ENCODE measurements at regions not wholly inside any gene's neighbourhood (a gene's known extent, or its start where the extent isn't known, plus 50 kb on each side); places are given as distances from the start of the nearest gene placed in this dataset.

DNA sequence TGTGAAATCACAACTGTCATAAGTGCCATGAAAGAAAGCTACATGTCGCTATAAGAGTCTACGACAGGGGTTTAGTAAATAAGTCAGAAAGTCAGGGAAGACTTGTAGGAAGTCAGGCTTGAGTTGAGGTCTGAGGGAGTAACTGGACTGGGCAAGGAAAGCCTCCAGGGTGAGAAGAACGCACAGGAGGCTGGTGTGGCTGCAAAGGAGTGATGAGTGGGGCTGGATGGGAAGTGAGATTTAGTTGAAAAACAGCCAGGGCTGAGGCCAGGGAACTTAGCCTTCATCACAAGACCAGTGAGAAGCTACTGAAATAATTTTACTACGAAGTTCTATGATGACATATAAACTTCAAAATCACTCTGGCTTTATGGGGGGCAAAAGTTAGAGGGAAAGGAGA is 763.7 kb upstream of the PHF14 start:
- DNase-seq: no peak

DNA sequence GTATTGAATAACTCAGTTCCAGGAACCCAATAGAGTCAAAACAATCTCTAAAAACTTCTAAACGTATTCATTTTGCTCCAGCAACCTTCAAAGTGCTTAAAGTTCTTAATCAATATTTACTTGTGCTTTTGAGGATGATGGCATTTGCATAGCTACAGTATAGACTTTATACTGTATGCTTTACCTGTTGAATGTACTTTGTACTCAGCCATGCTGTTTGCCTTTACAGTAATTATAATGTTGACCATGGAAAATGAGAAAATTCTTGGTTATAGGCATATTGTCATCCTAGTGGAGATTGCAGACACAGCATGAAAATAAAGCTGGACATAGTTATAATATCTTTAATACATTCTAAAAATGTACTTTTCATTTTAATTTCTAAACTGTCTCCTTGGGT is 762.7 kb upstream of the PHF14 start:
- DNase-seq: no peak

DNA sequence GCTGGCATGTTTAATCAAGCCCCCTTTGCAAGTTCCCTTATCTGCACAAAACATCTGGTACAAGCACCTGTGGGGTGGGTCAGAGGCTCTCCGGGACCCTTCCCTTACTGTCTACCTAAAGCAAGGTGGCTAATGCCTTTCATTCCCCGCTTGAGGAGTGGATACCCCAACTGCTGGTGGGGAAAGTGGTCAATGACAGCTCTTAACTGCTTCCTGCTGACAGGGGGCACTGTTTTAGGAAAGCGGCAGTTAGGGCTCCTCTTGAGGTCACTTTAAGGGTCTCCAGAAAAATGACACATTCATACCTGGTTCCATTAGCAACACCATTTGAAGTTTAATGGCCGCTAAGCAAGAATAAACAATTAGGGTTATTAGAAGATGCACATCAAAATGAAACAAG is 761.8 kb upstream of the PHF14 start:
- DNase-seq: no peak

DNA sequence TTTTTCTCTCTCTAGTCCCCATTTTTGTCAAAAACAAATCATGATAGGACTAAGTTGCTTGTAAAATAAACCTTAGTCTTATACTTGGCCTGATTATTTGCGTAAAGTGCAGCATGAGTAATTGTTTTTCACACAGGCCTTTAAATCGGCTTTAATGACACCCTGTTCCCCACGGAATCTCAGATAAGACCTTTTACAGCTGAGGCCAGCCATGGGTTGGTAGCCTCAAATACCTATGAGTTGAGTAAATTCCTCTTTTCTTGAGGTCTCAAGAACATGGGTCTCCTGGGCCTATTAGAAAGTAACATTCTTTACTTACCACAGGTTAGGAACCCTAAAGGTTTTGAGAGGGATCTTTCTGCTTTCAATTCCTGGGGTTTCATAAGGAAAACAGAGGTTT is 761.0 kb upstream of the PHF14 start:
- no peak for DNase-seq

DNA sequence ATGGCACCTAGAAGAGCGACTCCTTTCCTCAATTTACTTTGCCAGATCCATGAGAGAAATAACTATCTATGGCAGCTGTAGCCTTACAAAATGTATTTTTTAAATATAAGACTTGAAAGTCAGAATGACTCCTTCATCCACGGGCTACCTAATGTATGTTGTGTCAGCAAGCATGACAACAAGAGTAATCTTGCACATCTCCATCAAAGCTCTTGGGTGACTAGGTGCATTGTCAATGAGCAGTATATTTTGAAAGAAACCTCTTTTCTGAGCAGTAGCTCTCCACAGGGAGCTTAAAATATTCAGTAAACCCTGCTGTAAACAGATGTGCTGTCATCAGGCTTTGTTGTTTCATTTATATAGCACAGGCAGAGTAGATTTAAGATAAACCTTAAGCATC is 757.2 kb upstream of the PHF14 start:
- no peak for DNase-seq

DNA sequence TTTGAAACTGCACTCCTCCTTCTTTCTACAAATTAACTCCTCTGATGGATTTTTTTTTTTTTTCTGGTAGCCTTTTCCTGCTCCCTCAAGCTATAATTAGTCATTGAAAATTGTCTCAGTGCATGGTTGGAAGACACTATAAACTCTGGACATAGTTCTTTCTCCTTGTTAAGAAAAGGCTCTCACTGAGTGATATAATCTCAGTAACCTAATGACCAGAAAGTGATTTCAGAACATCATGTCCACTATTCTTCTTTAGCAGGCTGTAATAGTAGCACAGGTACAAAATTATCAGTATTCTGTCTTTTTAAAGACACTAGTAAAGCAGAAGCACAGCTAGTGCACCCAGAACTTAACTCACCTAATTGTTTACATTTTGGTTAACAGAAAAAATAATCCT is 752.6 kb upstream of the PHF14 start:
- no peak for DNase-seq

DNA sequence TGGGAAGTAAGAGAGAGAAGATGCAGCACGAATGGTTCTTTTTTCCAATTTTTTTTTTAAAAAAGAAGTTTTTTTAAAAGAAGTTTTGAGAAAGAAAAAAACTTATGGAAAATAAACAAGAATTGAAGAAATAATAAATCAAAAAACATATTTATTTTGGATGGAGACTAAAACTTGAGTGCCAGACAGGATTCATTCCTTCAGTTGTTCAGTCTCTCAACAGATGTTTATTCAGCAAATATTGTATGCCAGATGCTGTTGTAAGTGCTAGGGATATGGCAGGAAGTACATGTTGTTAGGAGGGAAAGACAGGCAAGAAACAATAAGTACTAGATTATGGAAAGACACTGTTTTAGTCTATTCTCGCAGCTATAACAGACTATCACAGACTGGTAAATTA is 750.7 kb upstream of the PHF14 start:
- no peak for DNase-seq

DNA sequence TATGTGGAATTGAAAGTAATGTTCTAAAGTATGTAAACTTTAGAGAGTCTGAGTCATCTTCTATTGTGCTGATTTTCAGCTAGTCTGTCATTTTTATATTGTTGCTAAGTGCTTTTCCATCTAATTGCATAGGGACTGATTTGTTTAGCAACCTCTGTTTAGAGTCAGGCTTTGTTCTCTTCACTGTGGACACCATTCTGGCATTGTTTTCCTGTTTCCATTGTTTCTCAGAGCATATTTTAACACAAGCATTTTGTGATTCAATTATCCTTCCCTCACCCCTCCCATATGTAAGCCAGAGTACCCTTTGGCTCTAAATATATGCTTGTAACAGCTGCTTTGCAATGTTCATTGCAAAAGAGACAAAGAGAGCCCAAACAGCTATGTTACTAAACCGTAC is 748.4 kb upstream of the PHF14 start:
- DNase-seq: peak; percentile 23

DNA sequence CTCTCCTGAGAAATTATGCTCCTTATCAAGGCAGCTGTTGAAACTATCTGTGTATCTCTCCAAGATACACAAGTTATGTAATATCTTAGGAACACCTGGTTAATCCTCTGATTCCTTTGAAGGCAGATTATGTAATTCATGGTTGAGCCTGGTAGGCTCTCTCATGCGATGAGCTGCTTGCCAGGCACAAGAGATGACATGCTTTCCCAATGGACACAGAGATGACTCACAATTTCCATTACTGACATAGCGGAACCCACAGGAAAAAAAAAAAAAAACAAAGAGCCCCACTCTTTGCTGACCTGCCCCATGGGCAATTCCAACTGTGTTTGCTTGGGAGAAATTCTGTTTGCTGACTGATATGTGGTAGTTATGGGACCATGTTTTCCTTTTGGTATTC is 736.4 kb upstream of the PHF14 start:
- DNase-seq: no peak

DNA sequence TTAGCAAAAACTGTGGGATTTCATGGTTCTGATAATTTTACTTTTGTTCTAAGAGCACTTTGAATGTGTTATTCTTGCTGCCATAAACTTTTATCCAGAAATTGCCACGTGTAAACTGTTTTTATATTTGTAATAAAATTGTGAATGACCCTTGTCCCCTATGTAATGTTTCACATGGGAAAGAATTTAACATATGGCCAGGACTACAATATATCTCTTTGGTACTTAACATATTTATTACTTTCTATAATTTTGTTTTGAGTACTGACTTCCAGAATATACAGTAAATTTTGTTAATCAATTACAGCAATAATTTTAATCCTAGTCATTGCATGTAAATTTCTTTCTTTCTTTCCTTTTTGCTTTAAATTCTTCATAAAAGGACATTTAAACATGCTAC is 735.0 kb upstream of the PHF14 start:
- no peak for DNase-seq

DNA sequence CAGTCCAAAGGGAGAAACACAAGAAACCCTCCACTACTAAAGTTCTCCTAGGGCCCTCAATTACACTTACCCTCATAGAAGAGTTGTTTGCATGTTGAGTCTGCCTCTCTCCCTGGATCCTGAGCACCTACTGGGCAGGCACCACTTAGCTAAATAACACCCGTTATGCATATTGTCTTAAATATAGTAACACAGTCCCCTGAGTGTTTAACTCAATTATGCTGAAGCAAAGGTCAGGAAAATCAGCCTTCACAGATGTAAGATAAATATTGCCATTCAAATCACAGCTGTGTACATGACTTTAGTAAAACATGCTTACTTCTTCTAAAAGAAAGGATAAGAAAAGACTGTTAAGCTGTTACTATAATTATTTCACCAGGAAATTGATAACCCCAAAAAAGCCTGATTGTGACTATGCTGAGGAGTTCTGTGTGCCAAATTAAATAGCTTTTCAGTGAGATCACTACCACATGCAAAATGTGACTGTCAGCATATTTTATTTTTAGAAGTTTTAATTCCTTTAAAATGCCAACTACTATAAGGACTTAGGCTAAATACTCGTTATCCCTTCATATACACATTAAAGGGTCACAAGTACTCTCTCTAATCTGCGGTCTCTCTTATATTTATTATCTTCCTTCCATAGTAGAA is 733.9 kb upstream of the PHF14 start:
- peak; percentile 28 for DNase-seq

DNA sequence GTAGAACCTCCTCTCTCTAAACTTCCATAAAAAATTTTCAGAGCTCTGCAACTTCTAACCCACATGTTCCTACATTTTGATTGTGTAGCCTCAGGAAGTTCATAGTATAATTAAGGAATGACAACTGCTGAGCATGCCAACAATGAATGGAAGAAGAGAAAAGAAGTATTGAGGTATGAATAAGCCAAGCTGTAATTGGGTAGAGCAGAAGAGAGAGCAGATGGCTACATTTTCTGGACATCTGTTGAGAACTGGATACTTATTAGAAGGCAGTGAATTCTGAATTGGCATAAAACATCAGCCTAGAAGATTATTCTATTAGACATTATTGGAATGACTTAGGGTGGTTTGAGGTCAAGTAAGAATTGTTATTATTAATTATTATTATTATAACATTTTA is 728.3 kb upstream of the PHF14 start:
- DNase-seq: no peak

DNA sequence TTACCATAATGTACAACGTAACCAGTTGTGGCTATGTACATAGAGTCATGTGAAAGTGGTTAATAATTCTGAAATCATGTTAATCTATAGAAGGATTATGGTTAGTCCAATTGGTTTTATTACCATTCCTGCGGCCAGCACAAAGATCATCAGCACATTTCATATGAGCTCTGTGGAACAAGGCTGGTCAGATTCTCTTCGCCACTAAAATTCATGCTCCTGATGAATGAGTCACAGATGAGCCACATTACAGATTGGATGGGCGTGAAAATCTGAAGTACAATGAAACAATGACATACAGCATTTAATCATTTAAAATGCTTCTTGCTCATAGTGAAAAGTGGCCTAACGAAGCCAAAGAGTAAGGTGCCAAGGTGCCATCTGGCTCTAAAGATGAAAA is 716.2 kb upstream of the PHF14 start:
- no peak for DNase-seq

DNA sequence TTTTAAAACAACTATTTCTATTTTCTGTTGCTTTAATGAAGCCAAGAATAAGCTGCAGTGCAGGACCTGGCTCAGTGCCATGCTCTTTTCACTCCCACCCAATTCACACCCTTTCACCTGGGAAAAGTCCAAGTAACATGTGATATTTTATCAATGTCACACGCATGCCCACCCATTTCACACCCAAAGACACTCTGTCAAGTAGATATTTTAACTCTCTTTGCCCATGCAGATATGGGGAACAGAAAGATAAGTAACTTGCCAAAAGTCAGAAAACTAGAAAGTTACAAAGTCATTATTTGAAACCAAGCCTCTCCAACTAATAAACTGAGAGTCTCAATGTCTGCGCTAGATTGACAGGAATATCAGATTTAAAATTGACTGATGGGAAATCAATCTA is 706.7 kb upstream of the PHF14 start:
- no peak for DNase-seq

DNA sequence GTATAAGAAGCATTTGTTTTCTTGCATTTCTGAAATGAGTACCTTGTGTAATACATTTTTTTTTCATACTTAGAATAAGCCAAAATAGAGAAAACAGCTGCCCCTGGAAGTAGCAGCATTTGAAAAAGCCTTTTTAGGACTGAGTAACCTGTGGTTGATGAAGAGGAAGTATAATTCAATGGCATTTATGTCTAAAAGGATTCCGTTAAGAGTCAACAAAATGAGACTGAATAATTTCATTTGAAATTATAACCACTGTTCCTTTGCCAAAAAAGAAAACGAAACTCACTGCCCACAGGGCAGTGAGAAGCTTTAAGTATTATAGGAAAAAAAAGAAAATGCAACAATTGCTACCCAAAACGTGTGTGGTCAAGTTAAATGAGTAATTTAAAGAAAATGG is 705.6 kb upstream of the PHF14 start:
- DNase-seq: no peak

DNA sequence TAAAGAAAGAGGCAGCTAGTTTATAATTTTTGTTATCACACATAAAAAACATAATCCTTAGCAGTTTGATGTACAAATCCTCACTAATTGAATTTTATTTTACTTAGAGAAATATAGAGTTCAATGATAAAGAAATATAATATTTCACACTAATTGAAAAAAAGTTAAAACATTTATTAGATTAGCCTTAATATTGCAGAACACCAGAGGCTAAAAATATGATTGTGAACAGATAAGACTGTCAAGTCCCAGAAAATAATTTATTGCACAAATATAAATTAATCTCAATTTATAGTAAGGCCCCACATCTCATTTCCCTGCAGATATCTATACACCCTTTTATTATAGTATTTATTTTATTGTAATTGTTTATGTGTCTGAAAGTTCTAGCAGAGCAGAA is 690.8 kb upstream of the PHF14 start:
- DNase-seq: no peak

DNA sequence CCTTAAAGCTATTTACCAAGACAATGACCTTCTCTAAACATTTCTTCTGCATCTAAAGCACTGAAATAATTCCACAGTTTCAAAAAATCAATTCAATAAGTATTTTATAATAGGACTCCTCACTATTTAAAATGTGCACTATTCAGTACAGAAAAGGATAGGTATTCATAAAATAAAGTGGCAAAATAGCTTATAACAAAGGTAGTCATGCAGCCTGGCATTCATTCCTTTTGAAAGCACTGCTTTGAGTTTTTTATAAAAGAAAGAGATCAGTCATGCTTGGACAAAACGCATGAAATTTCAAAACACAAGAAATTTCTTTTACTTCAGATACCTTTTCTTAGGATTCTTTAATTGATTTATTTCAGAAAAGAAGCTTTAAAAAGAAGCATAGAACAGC is 689.7 kb upstream of the PHF14 start:
- no peak for DNase-seq

DNA sequence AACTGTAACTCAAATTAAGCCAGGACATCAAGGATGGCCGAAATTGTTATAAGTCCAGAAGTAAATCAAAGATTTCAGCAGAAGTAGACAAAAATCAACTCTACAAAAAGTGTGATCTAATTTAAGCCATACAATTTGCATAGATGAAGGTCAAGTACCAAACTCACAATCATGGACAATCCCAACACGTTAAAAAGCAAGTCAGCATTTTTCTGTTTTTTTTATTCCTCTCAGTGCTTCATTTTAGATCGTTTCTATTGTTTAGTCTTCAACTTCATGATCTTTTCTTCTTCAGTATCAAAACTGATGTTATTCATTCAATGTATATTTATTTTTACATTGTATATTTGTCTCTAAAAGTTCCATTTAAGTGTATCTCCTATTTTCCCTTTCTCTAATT is 674.3 kb upstream of the PHF14 start:
- DNase-seq: no peak

DNA sequence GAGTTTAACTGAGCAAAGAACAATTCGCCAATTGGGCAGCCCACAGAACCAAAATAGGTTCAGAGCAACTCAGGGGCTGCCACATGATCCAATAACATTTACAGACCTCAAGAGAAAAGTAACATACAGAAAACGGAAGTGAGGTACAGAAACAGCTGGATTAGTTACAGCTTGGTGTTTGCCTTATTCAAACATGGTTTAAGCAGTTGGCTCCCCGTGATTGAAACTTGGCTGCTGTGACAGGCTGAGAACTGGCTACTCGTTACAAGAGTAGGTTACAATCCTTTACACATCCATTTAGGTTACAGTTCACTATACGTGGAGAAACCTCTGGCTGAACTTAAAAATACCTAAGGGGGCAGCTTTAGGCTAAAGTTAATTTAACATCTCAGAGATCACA is 673.1 kb upstream of the PHF14 start:
- peak; percentile 6 for DNase-seq

DNA sequence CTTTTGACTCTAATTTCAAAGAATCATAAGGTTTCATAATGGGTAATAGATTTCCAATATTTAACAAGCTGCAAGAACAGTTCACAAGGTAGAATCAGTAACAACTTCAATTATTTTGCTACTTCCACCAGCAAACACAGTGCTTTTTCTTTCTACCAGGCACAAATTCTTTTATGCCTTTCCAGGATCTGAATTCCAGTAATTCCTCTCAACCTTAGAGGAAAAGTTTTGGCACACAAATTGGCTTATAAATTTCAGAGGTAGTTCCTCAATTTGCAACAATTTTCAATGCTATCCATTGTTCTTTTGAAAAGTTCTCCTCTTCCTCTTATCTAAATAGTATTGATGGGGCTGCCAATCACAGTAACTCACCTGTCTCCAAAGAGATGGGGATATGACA is 665.4 kb upstream of the PHF14 start:
- DNase-seq: no peak

DNA sequence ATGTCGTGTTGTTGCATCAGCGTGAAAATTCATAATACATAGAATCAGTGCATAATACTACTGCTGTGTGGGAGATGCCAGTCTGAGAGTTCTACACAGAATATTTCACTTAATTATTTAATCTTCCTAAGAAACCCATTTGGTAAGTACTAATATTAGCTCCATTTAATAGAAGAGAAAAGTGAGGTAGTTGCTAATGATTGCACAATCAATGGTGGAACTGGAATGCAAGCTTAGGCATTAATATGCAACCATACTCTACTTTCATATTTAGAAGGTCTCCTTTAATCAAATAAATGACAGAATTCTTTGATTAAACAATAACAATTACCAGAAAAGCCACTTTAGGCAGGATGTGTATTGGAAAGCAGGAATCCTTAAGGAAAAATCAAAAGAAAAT is 660.7 kb upstream of the PHF14 start:
- DNase-seq: no peak

DNA sequence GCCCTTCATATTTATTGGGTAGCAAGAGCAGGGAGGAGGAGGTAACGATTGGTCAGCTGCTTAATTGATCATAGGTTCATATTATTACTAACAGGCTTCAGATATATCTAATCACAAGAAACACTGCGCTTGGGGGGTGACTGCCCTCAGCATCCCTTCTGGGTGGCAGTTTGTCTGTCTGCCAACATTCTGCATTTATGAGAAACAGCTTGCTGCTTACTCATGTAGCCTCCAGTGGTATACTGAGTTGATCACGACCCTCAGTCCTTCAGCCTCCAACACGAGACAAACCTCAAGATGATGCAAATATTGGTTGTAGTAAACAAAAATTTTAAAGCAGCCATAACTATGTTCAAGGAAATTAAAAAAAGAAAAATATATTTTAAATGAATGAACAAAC is 657.8 kb upstream of the PHF14 start:
- DNase-seq: no peak

DNA sequence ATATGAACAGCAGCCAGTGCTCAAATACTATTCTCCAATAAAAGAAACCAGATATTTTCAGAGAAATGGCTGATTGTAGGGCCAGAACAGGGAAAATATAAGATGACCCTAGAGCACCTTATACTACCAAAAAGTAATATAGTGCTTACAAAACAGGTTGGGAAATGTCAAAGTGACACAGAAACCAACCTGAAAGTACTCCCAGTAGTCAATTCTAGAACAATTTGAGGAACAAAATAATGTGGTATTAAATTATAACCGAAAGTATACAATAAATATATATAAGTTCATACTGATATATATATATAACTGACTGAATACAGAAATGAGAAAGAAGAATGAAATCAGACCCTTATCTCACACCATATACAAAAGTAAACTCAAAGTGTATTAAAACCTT is 657.2 kb upstream of the PHF14 start:
- no peak for DNase-seq

DNA sequence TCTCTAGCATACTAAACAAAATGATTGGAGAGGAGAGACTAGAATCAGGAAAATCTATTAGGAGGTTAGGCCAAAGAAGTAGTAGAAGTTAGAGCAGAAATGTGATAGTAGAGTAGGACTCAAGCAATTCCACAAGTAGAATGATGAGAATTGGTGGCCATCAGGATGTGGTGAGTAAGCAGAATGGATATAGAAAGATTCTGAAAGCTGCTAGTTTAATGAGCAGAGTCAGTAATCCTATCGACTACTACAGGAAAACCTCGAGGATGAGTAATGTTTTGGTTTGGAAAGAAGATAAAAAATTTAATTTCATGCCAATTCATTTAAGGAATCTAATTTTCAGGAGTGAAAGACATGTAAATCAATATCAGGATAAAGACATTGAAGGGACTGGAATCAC is 648.3 kb upstream of the PHF14 start:
- DNase-seq: no peak

DNA sequence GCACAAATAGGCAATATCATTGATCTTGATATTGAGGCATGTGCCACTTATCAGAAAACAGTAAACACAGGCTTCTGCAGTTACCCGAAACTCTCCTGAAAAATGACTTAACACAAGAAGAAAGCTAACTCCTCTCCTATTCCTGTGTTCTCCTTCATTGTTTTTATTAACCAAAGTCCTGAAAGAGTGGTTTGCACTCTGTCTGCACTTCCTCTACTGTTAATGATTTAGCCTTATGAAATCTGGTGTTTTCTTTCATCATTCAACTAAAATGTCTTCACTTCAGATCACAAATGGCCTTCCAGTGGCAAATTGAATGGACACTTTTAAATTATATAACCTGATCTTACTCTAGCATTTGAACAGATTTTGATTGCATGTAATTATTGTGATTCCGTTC is 630.6 kb upstream of the PHF14 start:
- no peak for DNase-seq

DNA sequence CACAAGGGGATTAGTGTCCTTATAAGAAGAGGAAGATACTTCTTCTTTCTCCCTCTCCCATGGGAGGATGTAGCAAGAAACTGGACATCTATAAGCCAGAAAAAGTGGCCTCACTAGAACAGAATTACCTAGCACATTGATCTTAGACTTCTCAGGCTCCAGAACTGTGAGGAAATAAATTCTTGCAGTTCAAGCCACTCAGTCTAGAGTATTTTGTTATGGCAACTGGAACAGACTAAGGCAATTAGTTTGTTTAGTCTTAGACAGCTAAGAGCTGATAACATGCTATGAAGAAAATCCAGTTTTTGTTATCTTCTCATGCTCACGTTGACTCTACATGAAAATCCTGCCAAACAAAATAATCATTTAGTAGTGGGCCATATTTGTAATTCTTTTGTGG is 627.6 kb upstream of the PHF14 start:
- DNase-seq: no peak
